WI38 (cell line): ENCODE measurements at regions not wholly inside any gene's neighbourhood (a gene's known extent, or its start where the extent isn't known, plus 50 kb on each side); places are given as distances from the start of the nearest gene placed in this dataset.

ENCODE experiments used
- H3K4me3 ChIP-seq: 2 replicates; pipeline ENCODE4 v1.5.1; 2011; ENCODE audit warnings: low read depth, mild to moderate bottlenecking, control low read depth, low read length
- TF ChIP-seq, protein P1 (sequence below): IDR thresholded peaks from 2 replicates; pipeline ENCODE4 v1.5.1; 2012; ENCODE audit warnings: low read depth, mild to moderate bottlenecking, control low read depth, low read length

DNA sequence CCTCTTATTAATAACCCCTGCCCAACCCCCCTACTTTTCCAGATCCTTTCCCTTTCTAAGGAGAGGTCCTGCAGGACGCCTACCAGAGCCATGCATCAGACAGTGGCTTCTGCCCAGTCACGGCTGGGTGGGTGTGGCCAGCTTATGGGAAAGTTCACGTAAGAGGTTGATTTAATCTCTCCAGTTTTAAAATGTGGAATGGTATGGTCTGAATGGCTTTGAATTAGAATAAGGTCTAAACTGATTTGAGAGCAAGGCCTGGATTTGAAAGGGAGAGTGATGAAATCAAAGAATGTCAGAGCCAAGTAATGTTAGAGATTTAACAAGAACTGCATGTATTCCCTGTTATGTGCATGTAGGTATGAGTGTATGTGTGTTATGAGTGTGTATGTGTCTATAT is 275.7 kb downstream of the PAX1 start:
- TF ChIP-seq, protein P1, sequence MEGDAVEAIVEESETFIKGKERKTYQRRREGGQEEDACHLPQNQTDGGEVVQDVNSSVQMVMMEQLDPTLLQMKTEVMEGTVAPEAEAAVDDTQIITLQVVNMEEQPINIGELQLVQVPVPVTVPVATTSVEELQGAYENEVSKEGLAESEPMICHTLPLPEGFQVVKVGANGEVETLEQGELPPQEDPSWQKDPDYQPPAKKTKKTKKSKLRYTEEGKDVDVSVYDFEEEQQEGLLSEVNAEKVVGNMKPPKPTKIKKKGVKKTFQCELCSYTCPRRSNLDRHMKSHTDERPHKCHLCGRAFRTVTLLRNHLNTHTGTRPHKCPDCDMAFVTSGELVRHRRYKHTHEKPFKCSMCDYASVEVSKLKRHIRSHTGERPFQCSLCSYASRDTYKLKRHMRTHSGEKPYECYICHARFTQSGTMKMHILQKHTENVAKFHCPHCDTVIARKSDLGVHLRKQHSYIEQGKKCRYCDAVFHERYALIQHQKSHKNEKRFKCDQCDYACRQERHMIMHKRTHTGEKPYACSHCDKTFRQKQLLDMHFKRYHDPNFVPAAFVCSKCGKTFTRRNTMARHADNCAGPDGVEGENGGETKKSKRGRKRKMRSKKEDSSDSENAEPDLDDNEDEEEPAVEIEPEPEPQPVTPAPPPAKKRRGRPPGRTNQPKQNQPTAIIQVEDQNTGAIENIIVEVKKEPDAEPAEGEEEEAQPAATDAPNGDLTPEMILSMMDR, result no peak

DNA sequence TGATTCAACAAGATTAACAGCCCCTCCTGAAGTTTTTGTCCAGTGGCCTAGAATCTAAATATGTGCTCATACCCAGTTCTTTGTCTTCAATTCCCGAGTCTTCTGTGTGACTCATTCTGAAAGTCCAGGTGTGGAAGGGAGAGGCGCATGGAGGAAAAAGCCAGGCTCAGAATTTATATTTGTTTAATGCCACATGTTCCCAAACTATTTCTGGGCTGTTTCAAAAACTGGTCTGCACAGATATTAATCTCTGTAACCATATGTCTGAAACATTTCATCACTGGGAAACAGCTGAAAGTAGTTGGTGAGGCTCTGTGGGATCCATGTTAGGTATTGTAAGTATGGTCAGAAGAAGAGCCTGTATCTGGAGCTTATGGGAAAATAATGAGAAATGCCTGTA is 266.0 kb downstream of the PAX1 start:
- TF ChIP-seq, protein P1, result no peak

More for the DNA sequence above, 275.7 kb downstream of the PAX1 start:
- H3K4me3 ChIP-seq, result no peak overlapping the region

DNA sequence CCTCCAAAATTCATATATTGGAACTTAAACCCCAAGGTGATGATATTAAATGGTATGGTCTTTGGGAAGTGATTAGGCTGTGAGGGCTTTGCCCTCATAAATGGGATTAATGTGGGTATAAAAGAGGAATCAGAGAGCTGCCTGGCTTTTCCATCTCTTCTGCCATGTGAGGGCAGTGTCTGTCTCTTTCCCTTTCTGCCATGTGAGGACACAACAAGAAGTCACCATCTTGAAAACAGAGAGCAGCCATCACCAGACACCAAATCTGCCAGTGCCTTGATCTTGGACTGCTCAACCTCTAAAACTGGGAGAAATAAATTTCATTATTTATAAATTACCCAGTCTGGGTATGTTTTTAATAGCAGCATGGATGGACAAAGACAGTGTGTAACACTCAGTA is 263.0 kb downstream of the PAX1 start:
- H3K4me3 ChIP-seq, result no peak overlapping the region
- TF ChIP-seq, protein P1, result no peak

More for the DNA sequence above, 266.0 kb downstream of the PAX1 start:
- H3K4me3 ChIP-seq, result no peak overlapping the region

DNA sequence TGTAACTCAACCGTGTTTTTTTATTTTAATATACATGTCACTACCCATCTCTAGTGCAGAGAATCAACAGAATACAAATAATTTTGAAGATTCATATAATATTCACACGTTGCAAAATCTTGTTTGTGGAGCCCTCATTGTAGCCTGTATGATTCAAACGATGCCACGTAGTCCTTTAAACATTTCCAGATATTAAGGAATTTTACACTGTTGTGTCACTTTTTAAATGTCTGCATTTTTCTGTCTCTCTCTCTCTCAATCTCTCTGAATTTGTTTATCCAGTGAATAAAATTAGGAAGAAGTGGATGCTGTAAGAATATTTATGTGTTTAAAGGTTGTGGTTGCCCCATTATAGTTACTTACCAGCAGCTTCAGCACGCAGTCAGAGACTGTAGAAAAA is 262.0 kb downstream of the PAX1 start:
- H3K4me3 ChIP-seq, result no peak overlapping the region
- TF ChIP-seq, protein P1, result no peak

DNA sequence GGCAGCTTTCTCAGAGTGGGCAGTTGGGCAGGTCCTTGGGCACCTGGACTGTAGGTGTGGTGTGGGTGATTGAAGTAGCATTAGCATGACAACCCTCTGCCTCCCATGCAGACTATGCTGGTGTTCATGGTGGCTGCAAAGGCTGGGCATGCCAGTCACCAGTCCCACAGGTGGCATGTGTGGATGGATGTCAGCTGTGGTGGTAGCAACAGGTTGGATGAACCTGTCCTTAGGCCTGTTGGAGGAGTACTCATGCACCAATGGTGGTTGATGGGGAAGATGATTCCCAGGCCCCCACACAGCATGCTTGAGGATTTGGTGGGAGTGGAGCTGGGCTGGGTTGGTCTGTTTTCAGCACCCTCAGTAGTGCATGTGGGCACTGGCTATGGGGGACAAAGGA is 251.1 kb downstream of the PAX1 start:
- no peak overlapping the region for H3K4me3 ChIP-seq
- TF ChIP-seq, protein P1, result no peak

DNA sequence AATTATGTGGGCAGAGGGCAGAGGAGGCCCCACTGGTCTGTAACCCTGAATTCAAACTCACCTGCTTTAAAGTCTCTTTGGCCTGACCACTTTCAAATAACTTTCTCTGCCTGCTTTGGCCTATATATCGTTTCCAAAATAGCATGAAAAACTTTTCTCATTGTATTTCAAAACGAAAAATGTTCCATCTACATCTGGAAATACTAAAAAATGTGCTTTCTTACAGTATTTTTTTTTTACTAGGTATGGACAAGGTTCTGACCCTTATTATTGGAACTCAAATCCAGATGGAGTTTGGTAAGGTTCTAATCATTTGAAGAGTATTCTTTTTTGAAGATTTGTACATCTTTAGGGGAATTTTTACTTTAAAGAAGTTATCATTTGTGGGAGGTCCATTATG is 241.9 kb downstream of the PAX1 start:
- TF ChIP-seq, protein P1, result no peak
- no peak overlapping the region for H3K4me3 ChIP-seq

DNA sequence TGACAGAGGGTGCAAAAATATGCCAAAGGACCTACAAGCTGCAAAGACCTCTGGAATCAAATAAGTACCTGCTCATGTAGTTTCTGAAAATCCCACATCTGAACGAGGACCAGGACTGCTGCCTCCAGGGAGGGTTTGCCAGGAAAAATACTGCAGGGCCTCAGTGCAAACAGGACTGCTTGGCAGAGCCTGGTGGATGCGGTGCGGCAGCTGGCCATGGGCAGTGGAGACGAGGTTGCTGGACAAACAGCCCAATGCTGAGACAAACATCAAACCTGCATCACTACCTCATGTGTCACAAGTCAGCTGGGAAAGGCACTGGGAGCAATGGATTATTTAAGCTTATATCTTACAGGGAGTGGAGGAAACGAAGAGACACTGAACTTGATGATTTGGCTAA is 238.8 kb downstream of the PAX1 start:
- H3K4me3 ChIP-seq, result no peak overlapping the region

More for the DNA sequence above, 238.8 kb downstream of the PAX1 start:
- TF ChIP-seq, protein P1, result no peak
